Endothelial cell of umbilical vein (primary cell): ENCODE measurements at regions not wholly inside any gene's neighbourhood (a gene's known extent, or its start where the extent isn't known, plus 50 kb on each side); places are given as distances from the start of the nearest gene placed in this dataset.

Experiments used
- BruUV-seq: library from RNA; stranded (reverse); fragments of 400-500 nt; replicated peaks from 2 replicates; lab custom pipeline; 2021; lab: Mats Ljungman, UMichigan
- CTCF ChIA-PET: fragments of 300-600, 350-600 bp; sonication (Branson Sonifier 250); formaldehyde crosslinking; loops from one replicate; lab custom pipeline; 2021; ENCODE audit warnings: antibody characterized with exemption, inconsistent platforms; lab: Charles Lee
- POLR2A ChIA-PET: fragments of 300-600, 350-600 bp; sonication (Branson Sonifier 250); formaldehyde crosslinking; loops from one replicate; lab custom pipeline; 2021; ENCODE audit warnings: antibody characterized with exemption, inconsistent platforms; lab: Charles Lee
- DNase-seq: peaks from one replicate; pipeline ENCODE4 v3.0.0-alpha.2; 2011; ENCODE audit warnings: low read depth, low spot score
- FAIRE-seq: peaks from 2 replicates; lab custom pipeline; 2011; peaks lifted over from hg19 to GRCh38; lab: Jason Lieb, UNC
- H2AFZ ChIP-seq: 2 replicates; pipeline ENCODE4 v1.6.0; 2012; ENCODE audit warnings: low read depth, low read length, control low read depth, inconsistent platforms
- H3K27ac ChIP-seq: 2 replicates; pipeline ENCODE4 v1.5.1; 2011; ENCODE audit warnings: low read depth, mild to moderate bottlenecking, control low read depth, low read length, moderate library complexity; ENCODE audit not compliant: insufficient read depth
- H3K27me3 ChIP-seq, 2 experiments: 2 replicates each; pipeline versions ENCODE4 v1.6.0 to v1.6.1; 2011; ENCODE audit warnings: low read length in 2 of 2, mixed read lengths in 1 of 2; ENCODE audit not compliant: control insufficient read depth in 2 of 2, insufficient read depth in 2 of 2
- H3K36me3 ChIP-seq, 2 experiments: 2 replicates in 1 of 2; 3 replicates in 1 of 2; pipeline ENCODE4 v1.5.1; 2011; ENCODE audit warnings: low read length in 2 of 2, mild to moderate bottlenecking in 1 of 2, moderate library complexity in 1 of 2; ENCODE audit not compliant: control insufficient read depth in 2 of 2, insufficient read depth in 2 of 2; ENCODE audit errors: extremely low read depth in 1 of 2
- H3K4me1 ChIP-seq: 3 replicates; pipeline ENCODE4 v1.5.1; 2011; ENCODE audit warnings: mild to moderate bottlenecking, low read length; ENCODE audit not compliant: control insufficient read depth, insufficient read depth; ENCODE audit errors: extremely low read depth
- H3K4me2 ChIP-seq: 2 replicates; pipeline ENCODE4 v1.6.1; 2011; ENCODE audit warnings: low read length, control low read depth, mixed read lengths; ENCODE audit not compliant: insufficient read depth
- H3K4me3 ChIP-seq, 3 experiments: fragments of 200-600 bp in 1 of 3; sonication (generic), shearing (Covaris generic) in 1 of 3; replicated peaks in 1 of 3; 2 replicates each; pipeline ENCODE4 v1.5.1; 2011 to 2016; ENCODE audit warnings: control low read depth in 3 of 3, low read length in 3 of 3, mild to moderate bottlenecking in 2 of 3, inconsistent platforms in 1 of 3, low read depth in 1 of 3, moderate library complexity in 1 of 3; ENCODE audit not compliant: insufficient read depth in 1 of 3
- H3K79me2 ChIP-seq: 2 replicates; pipeline ENCODE4 v1.6.0; 2012; ENCODE audit warnings: low read length, inconsistent platforms; ENCODE audit not compliant: control insufficient read depth, insufficient read depth
- H3K9ac ChIP-seq: replicated peaks from 2 replicates; pipeline ENCODE3; 2011; ENCODE audit warnings: low read length, control low read depth; ENCODE audit not compliant: insufficient read depth; ENCODE audit errors: extremely low read depth
- H3K9me1 ChIP-seq: replicated peaks from 3 replicates; pipeline ENCODE4 v1.6.0; 2011; ENCODE audit warnings: mild to moderate bottlenecking, low read length; ENCODE audit not compliant: control insufficient read depth, insufficient read depth; ENCODE audit errors: extremely low read depth
- H3K9me3 ChIP-seq: replicated peaks from 2 replicates; pipeline ENCODE4 v1.5.1; 2012; ENCODE audit warnings: low read length, inconsistent platforms; ENCODE audit not compliant: control insufficient read depth, insufficient read depth
- H4K20me1 ChIP-seq: replicated peaks from 2 replicates; pipeline ENCODE3; 2011; ENCODE audit warnings: mild to moderate bottlenecking, low read length; ENCODE audit not compliant: control insufficient read depth, insufficient read depth; ENCODE audit errors: extremely low read depth
- CTCF ChIP-seq, 2 donors: IDR thresholded peaks; 1 replicate in 1 of 2; 2 replicates in 1 of 2; pipeline ENCODE4 v1.5.1; 2011; ENCODE audit warnings: low read length in 2 of 2, mild to moderate bottlenecking in 2 of 2, moderate library complexity in 2 of 2, control low read depth in 1 of 2, inconsistent platforms in 1 of 2, low read depth in 1 of 2; ENCODE audit not compliant: insufficient read depth in 1 of 2; ENCODE audit errors: extremely low read depth in 1 of 2
- EZH2 ChIP-seq: IDR thresholded peaks from 2 replicates; pipeline ENCODE4 v1.6.1; 2012; ENCODE audit warnings: borderline replicate concordance, low read depth, mild to moderate bottlenecking, moderate library complexity, low read length, inconsistent platforms; ENCODE audit not compliant: severe bottlenecking
- FOS ChIP-seq: IDR thresholded peaks from 2 replicates; pipeline ENCODE4 v1.6.1; 2011; ENCODE audit warnings: mild to moderate bottlenecking, low read length, moderate library complexity, borderline replicate concordance; ENCODE audit not compliant: insufficient read depth
- GATA2 ChIP-seq: IDR thresholded peaks from 2 replicates; pipeline ENCODE4 v1.7.0; 2011; ENCODE audit warnings: low read depth, mild to moderate bottlenecking, moderate library complexity, mixed read lengths, low read length; ENCODE audit not compliant: insufficient read length, insufficient read depth
- JUN ChIP-seq: IDR thresholded peaks from 2 replicates; pipeline ENCODE4 v1.6.1; 2011; ENCODE audit warnings: borderline replicate concordance, low read depth; ENCODE audit not compliant: insufficient read length, insufficient read depth
- MYC ChIP-seq: IDR thresholded peaks from one replicate; pipeline ENCODE4 v1.6.1; 2011; ENCODE audit warnings: mild to moderate bottlenecking, low read depth, low read length
- POLR2A ChIP-seq: IDR thresholded peaks from 2 replicates; pipeline ENCODE4 v1.6.1; 2012; ENCODE audit warnings: low read depth, mild to moderate bottlenecking, control low read depth, low read length
- POLR2AphosphoS5 ChIP-seq: IDR thresholded peaks from 2 replicates; pipeline ENCODE4 v1.6.1; 2012; ENCODE audit warnings: low read depth, mild to moderate bottlenecking, control low read depth, low read length, moderate library complexity; ENCODE audit not compliant: insufficient read depth
- dilution Hi-C: fragments of 300-500 bp; cut with MboI; formaldehyde crosslinking; loops from one replicate; pipeline ENCODE4 v1.15.0; 2019; ENCODE audit warnings: low sequenced_read_pairs; ENCODE audit not compliant: extremely low pct_ligation_motif_present
- intact Hi-C: fragments of 100-400 bp; cut with micrococcal nuclease; formaldehyde crosslinking; loops from one replicate; pipeline ENCODE4 v1.10.0; 2022
- TF ChIP-seq, protein P1 (sequence below): IDR thresholded peaks from 2 replicates; pipeline ENCODE4 v1.6.1; 2011; ENCODE audit not compliant: insufficient read depth, insufficient read length

- no peak for FAIRE-seq
- no peak for DNase-seq
- intact Hi-C loops (no loop called here), dilution Hi-C loops (no loop called here)
- Histone ChIP-seq H3K79me2 (no peaks in the 10 kb centered on the region), H3K27ac (no peak overlapping the region), H3K27me3 (no peaks in the 10 kb centered on the region), H3K9me1 (no peaks in the 10 kb centered on the region), H3K4me2 (no peak overlapping the region), H3K9ac (no peak overlapping the region), H3K4me1 (no peaks in the 10 kb centered on the region), H3K4me3 (no peak overlapping the region), H3K9me3 (peaks cover 2% of the 10 kb centered on the region), H2AFZ (no peak overlapping the region), H4K20me1 (no peaks in the 10 kb centered on the region), H3K36me3 (no peaks in the 10 kb centered on the region)
- POLR2A ChIA-PET, result no interaction called here
- BruUV-seq, result no TSS peak
- CTCF ChIA-PET, result no interaction called here
- TF ChIP-seq MYC (no peak), CTCF (IDR thresholded peaks at IDR 0.05; ENCODE audit: extremely low read depth in 1 of 2, insufficient read depth in 1 of 2, low read depth in 1 of 2, low read length in 2 of 2) (no peak), POLR2A (no peak), JUN (no peak), FOS (no peak), POLR2AphosphoS5 (no peak), GATA2 (no peak), EZH2 (no peak)
- TF ChIP-seq, protein P1, sequence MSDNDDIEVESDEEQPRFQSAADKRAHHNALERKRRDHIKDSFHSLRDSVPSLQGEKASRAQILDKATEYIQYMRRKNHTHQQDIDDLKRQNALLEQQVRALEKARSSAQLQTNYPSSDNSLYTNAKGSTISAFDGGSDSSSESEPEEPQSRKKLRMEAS, result no peak
These were observed 69.7 kb upstream of the GRM3 start for GRCh38 chr7:86574006-86574405.
